ENCODE measurements at regions not wholly inside any gene's neighbourhood (a gene's known extent, or its start where the extent isn't known, plus 50 kb on each side); places are given as distances from the start of the nearest gene placed in this dataset.

DNA sequence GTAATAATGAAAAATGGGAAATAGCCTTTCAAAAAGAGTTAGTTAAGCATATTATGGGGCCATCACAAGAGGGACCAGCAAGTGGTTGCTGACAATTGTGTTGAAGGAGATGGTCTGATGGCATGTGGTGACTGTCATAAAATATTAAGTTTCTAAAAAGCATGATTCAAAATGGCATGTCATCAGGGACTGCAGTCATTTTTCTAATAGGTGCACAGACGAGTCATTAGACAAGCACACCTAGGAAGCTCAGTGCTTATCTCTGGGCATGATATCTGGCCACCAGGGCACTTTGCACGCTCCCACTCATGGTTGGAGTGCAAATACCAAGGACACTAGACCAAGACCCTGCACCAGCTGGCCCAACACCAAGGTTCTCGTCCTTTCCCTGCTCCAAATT, 226.5 kb downstream of the ANKRD60 start:
- intact Hi-C loops (cut with DNase I): no loop called here
- H3K27ac ChIP-seq: no peak overlapping the region
- no peak for TF ChIP-seq POLR2A (IDR thresholded peaks at IDR 0.05)
- TF ChIP-seq, protein P1, sequence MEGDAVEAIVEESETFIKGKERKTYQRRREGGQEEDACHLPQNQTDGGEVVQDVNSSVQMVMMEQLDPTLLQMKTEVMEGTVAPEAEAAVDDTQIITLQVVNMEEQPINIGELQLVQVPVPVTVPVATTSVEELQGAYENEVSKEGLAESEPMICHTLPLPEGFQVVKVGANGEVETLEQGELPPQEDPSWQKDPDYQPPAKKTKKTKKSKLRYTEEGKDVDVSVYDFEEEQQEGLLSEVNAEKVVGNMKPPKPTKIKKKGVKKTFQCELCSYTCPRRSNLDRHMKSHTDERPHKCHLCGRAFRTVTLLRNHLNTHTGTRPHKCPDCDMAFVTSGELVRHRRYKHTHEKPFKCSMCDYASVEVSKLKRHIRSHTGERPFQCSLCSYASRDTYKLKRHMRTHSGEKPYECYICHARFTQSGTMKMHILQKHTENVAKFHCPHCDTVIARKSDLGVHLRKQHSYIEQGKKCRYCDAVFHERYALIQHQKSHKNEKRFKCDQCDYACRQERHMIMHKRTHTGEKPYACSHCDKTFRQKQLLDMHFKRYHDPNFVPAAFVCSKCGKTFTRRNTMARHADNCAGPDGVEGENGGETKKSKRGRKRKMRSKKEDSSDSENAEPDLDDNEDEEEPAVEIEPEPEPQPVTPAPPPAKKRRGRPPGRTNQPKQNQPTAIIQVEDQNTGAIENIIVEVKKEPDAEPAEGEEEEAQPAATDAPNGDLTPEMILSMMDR (IDR thresholded peaks at IDR 0.05): no peak
- H3K27me3 ChIP-seq: peaks cover 0 to 18% (median 0%) of the 10 kb centered on the region in 4 donors
- peaks cover 5 to 20% (median 8%) of the 10 kb centered on the region in 3 donors for H3K4me1 ChIP-seq
- H3K36me3 ChIP-seq: no peaks in the 10 kb centered on the region
- H3K9me3 ChIP-seq: no peaks in the 10 kb centered on the region
- H3K4me3 ChIP-seq: no peak overlapping the region
- 77 to 84% methylated on average over 3 of the region's 3 CpGs for WGBS, 2 donors
- DNase-seq: no peak

DNA sequence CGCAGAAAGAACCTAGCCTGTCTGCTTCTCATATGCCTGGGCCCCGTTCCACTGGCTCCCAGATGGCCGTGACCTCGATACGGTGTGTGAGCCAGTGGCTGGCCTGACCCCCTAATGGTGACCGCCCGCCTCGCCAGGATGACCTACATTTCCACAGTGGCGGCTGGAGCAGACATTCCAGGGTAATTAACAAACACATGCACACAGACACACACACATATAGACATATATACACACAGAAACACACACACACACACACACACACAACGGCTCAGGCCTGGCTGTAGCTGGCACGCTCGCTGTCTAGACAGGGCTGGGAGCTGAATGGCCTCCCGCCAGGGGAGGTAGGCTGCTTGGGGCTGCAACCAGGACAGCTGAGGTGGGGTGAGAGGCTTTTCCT, 227.1 kb downstream of the ANKRD60 start:
- Histone ChIP-seq H3K4me3 (no peak overlapping the region), H3K27me3 (peaks cover 0 to 18% (median 0%) of the 10 kb centered on the region in 4 donors), H3K4me1 (peaks cover 5 to 20% (median 8%) of the 10 kb centered on the region in 3 donors), H3K36me3 (no peaks in the 10 kb centered on the region), H3K27ac (no peak overlapping the region), H3K9me3 (no peaks in the 10 kb centered on the region)
- intact Hi-C loops (cut with DNase I): no loop called here
- TF ChIP-seq, protein P1 (IDR thresholded peaks at IDR 0.05): no peak
- no peak for TF ChIP-seq POLR2A (IDR thresholded peaks at IDR 0.05)
- no peak for DNase-seq
- 91 to 100% methylated on average over 4 to 8 of the region's 13 CpGs for WGBS, 2 donors

DNA sequence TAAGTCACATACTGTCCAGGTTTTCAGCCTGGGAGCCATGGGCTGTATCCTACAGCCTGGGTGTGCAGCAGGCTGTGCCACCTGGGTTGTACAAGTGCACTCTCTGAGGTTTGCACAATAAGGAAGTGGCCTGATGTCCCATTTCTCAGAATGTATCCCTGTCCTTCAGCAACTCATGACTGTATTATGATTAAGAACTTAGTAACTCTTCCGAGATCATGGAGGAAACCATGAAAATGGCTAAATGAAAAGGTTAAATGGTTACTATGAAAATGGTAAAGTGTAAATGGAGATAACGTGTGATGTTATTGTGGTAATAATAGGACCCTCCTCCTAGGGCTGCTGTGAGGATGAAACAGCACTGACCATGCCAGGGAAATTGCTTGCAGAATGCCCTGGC, 227.6 kb downstream of the ANKRD60 start:
- Histone ChIP-seq H3K27me3 (peaks cover 0 to 18% (median 0%) of the 10 kb centered on the region in 4 donors), H3K4me1 (peaks cover 5 to 20% (median 8%) of the 10 kb centered on the region in 3 donors)

DNA sequence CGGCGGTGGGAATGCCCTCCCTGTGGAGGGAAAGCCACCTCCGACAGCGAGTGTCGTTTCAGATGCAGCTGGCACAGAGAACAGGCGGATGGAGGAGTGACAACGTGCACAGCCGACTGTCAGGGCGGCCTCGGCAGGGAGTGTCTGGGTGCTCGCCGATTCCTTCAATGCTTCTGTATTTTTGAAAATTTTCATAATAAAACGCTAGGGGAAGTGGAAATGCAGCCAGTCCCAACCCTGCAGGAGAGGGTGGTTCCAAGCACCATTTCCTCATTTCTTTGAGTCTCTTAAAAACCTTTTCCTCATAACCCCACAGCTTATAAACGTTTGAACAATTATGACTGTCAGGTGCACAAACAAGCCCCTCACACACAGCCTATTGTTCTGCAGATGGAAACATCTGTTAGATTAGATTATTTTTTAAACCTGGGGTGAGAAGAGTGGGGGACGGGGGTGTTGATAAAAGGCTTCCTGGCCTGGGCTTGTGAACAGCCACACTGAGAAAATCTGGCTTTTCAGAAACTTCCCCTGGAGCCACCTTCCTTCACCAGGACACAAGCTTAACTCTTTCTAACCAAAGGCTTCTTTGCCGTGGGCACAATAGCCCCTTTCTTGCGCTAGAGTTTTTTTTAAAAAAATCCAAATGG, 228.9 kb downstream of the ANKRD60 start:
- no peak for TF ChIP-seq POLR2A (IDR thresholded peaks at IDR 0.05)
- TF ChIP-seq, protein P1 (IDR thresholded peaks at IDR 0.05): no peak
- WGBS, 2 donors: 14 to 16% methylated on average over 13 to 17 of the region's 17 CpGs
- Histone ChIP-seq H3K4me3 (peak overlapping the region in 2 of 4 donors; percentile 18 to 43), H3K36me3 (no peaks in the 10 kb centered on the region), H3K4me1 (peaks cover 5 to 20% (median 8%) of the 10 kb centered on the region in 3 donors), H3K9me3 (no peaks in the 10 kb centered on the region), H3K27me3 (peaks cover 0 to 18% (median 0%) of the 10 kb centered on the region in 4 donors), H3K27ac (peak overlapping the region in 3 of 4 donors; percentile 27 to 66 (median 44))
- intact Hi-C loops (cut with DNase I): no loop called here
- no peak for DNase-seq

More for the DNA sequence above, 227.6 kb downstream of the ANKRD60 start:
- no peaks in the 10 kb centered on the region for H3K36me3 ChIP-seq
- intact Hi-C loops (cut with DNase I): no loop called here
- no peak overlapping the region for H3K27ac ChIP-seq
- TF ChIP-seq POLR2A (IDR thresholded peaks at IDR 0.05): no peak
- TF ChIP-seq, protein P1 (IDR thresholded peaks at IDR 0.05): no peak
- no peak overlapping the region for H3K4me3 ChIP-seq
- no peak for DNase-seq
- no peaks in the 10 kb centered on the region for H3K9me3 ChIP-seq
- 86 to 92% methylated on average over 2 of the region's 2 CpGs for WGBS, 2 donors

DNA sequence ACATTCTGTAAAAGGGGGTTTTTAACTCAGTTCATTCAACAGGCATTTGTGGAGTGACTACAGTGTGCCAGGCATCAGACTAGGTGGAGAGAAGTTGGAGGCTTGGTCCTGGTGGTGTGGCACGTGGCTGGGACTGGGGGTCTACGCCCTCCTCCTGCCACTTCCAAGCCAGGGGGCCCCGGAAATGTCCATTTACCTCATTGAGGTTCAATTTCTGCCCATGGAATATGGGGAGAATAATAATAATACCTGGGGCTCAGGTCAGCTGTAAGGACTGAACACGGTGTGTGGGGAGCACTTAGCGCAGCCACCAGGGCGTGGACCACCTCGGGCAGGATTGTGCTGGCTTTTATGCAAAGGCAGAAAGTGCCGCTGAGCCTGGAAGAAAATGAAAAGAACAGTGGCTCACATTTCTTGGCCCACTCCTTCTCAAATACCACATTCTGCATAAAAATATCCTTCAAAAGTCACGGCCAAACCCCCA, 229.4 kb downstream of the ANKRD60 start:
- peaks cover 5 to 23% (median 9%) of the 10 kb centered on the region in 3 donors for H3K4me1 ChIP-seq
- H3K36me3 ChIP-seq: no peaks in the 10 kb centered on the region
- peak overlapping the region in 2 of 4 donors; percentile 18 to 43 for H3K4me3 ChIP-seq
- peaks cover 0 to 22% (median 0%) of the 10 kb centered on the region in 4 donors for H3K27me3 ChIP-seq
- peak overlapping the region in 3 of 4 donors; percentile 27 to 66 (median 44) for H3K27ac ChIP-seq
- TF ChIP-seq, protein P1 (IDR thresholded peaks at IDR 0.05): no peak
- TF ChIP-seq POLR2A (IDR thresholded peaks at IDR 0.05): no peak
- intact Hi-C loops (cut with DNase I): no loop called here
- DNase-seq: no peak
- no peaks in the 10 kb centered on the region for H3K9me3 ChIP-seq
- WGBS, 2 donors: 33 to 34% methylated on average over 6 to 7 of the region's 9 CpGs

Data from esophagus squamous epithelium (tissue), 5 donors.